Hepatocyte (in vitro differentiated cells): ENCODE measurements at regions not wholly inside any gene's neighbourhood (a gene's known extent, or its start where the extent isn't known, plus 50 kb on each side); places are given as distances from the start of the nearest gene placed in this dataset.

Source experiments
- DNase-seq: peaks from one replicate; pipeline ENCODE4 v3.0.0-alpha.2; 2016; ENCODE audit warnings: low spot score
- H2AFZ ChIP-seq: fragments of 200-600 bp; sonication (generic); 2 replicates; pipeline ENCODE4 v1.6.0; 2016; ENCODE audit warnings: antibody characterized with exemption, mild to moderate bottlenecking
- H3K27ac ChIP-seq: fragments of 200-600 bp; sonication (generic); 2 replicates; pipeline ENCODE4 v1.5.1; 2016; ENCODE audit warnings: mild to moderate bottlenecking
- H3K27me3 ChIP-seq: fragments of 200-600 bp; sonication (generic); 2 replicates; pipeline ENCODE4 v1.6.1; 2016
- H3K36me3 ChIP-seq: fragments of 200-600 bp; sonication (generic); replicated peaks from 2 replicates; pipeline ENCODE4 v1.5.1; 2016; ENCODE audit warnings: low read depth; ENCODE audit not compliant: insufficient read depth
- H3K4me1 ChIP-seq: fragments of 200-600 bp; sonication (generic); 2 replicates; pipeline ENCODE4 v1.5.1; 2016; ENCODE audit warnings: mild to moderate bottlenecking, moderate library complexity; ENCODE audit not compliant: insufficient read depth
- H3K4me2 ChIP-seq: fragments of 200-600 bp; sonication (generic); 2 replicates; pipeline ENCODE4 v1.6.0; 2016
- H3K4me3 ChIP-seq: fragments of 200-600 bp; sonication (generic); 2 replicates; pipeline ENCODE4 v1.5.1; 2016; ENCODE audit warnings: mild to moderate bottlenecking
- H3K79me2 ChIP-seq: fragments of 200-600 bp; sonication (generic); 2 replicates; pipeline ENCODE4 v1.6.0; 2017; ENCODE audit warnings: mild to moderate bottlenecking
- H3K9me2 ChIP-seq: fragments of 200-600 bp; sonication (generic); replicated peaks from 2 replicates; pipeline ENCODE4 v1.6.0; 2017; ENCODE audit warnings: mild to moderate bottlenecking; ENCODE audit not compliant: insufficient read depth
- H3K9me3 ChIP-seq: fragments of 200-600 bp; sonication (generic); 2 replicates; pipeline ENCODE4 v1.5.1; 2016; ENCODE audit warnings: low read depth, mild to moderate bottlenecking
- H4K20me1 ChIP-seq: fragments of 200-600 bp; sonication (generic); 2 replicates; pipeline ENCODE4 v1.6.0; 2016; ENCODE audit warnings: mild to moderate bottlenecking; ENCODE audit not compliant: insufficient read depth, poor library complexity, severe bottlenecking
- EZH2 ChIP-seq: fragments of 200-600 bp; sonication (generic); IDR thresholded peaks from 2 replicates; pipeline ENCODE4 v1.6.1; 2016; ENCODE audit warnings: antibody characterized with exemption, mild to moderate bottlenecking, borderline replicate concordance
- EZH2phosphoT487 ChIP-seq: fragments of 200-600 bp; sonication (generic); IDR thresholded peaks from one replicate; pipeline ENCODE4 v1.6.1; 2018; ENCODE audit warnings: antibody characterized with exemption, mild to moderate bottlenecking, low read depth, moderate library complexity; ENCODE audit not compliant: unreplicated experiment, severe bottlenecking
- WGBS: methylation state at CpG from one replicate; pipeline ENCODE4 v1.1.6; 2016; ENCODE audit warnings: low lambda C conversion rate; ENCODE audit errors: missing lambda C conversion rate; 5-methylcytosine and 5-hydroxymethylcytosine counted together
- TF ChIP-seq, protein P1 (sequence below): fragments of 200-600 bp; sonication (generic); IDR thresholded peaks from 2 replicates; pipeline ENCODE4 v1.5.1; 2016; ENCODE audit warnings: antibody characterized with exemption, mild to moderate bottlenecking; ENCODE audit not compliant: poor library complexity

DNA sequence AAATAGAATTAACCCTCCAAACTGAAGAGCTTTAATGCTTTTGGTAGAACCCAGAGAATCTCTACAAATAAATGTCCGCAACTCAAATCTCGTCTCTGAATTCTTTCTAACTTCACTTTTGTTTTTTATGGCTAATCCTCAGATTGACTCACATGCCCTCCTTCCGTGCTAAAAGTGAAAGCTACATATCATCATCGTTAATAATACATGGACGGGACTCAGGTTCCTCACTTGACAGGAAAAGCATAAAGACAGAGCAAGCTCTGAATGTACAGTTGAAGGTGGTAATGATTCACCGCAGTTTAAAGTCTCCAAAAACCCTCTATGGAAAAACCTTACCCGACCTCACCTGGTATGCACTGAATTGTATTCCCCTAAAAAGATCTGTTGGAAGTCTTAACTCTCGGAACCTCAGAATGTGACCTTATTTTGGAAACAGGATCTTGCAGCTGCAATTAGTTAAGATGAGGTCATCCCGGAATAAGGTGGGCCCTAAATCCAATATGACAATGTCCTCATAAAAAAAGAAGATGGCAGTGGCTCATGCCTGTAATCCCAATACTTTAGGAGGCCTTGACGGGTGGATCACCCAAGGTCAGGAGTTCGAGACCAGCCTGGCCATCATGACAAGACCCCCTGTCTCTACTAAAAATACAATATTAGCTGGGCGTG lies 147.4 kb upstream of the FOXN3 start:
- H3K4me1 ChIP-seq = no peaks in the 10 kb centered on the region
- H2AFZ ChIP-seq = no peak overlapping the region
- H3K9me2 ChIP-seq = no peaks in the 10 kb centered on the region
- 87% methylated on average over 12 of the region's 12 CpGs for WGBS
- no peaks in the 10 kb centered on the region for H3K9me3 ChIP-seq
- H3K27me3 ChIP-seq = no peaks in the 10 kb centered on the region
- no peaks in the 10 kb centered on the region for H3K36me3 ChIP-seq
- no peak overlapping the region for H3K4me3 ChIP-seq
- H3K79me2 ChIP-seq = no peaks in the 10 kb centered on the region
- no peaks in the 10 kb centered on the region for H4K20me1 ChIP-seq
- DNase-seq = no peak
- TF ChIP-seq EZH2 (no peak), EZH2phosphoT487 (no peak)
- TF ChIP-seq, protein P1, sequence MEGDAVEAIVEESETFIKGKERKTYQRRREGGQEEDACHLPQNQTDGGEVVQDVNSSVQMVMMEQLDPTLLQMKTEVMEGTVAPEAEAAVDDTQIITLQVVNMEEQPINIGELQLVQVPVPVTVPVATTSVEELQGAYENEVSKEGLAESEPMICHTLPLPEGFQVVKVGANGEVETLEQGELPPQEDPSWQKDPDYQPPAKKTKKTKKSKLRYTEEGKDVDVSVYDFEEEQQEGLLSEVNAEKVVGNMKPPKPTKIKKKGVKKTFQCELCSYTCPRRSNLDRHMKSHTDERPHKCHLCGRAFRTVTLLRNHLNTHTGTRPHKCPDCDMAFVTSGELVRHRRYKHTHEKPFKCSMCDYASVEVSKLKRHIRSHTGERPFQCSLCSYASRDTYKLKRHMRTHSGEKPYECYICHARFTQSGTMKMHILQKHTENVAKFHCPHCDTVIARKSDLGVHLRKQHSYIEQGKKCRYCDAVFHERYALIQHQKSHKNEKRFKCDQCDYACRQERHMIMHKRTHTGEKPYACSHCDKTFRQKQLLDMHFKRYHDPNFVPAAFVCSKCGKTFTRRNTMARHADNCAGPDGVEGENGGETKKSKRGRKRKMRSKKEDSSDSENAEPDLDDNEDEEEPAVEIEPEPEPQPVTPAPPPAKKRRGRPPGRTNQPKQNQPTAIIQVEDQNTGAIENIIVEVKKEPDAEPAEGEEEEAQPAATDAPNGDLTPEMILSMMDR = no peak
- no peak overlapping the region for H3K27ac ChIP-seq
- no peak overlapping the region for H3K4me2 ChIP-seq

DNA sequence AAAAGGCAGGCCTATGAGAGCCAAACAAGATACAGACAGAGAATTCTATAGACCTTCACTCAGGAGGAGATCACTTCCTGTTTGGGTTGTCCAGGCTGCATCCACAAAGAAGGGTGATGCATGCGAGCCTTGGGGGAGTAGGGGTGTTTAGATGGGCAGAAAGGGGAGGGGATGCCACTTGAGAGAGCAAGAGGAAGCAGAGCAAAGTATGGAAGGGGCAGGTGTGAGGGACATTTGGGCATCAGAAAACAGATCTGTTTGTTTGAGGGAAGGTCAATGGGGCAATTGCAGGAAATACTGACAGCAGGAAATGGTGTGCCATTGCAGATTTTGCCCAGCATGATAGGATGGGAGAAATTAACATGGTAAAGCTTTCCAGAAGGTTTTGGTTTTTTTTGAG lies 146.4 kb upstream of the FOXN3 start:
- Histone ChIP-seq H3K79me2 (no peaks in the 10 kb centered on the region), H3K9me3 (no peaks in the 10 kb centered on the region), H3K27me3 (no peaks in the 10 kb centered on the region), H3K27ac (no peak overlapping the region), H3K4me1 (no peaks in the 10 kb centered on the region), H3K4me2 (no peak overlapping the region), H2AFZ (no peak overlapping the region), H3K9me2 (no peaks in the 10 kb centered on the region), H4K20me1 (no peaks in the 10 kb centered on the region), H3K4me3 (no peak overlapping the region), H3K36me3 (no peaks in the 10 kb centered on the region)
- 89% methylated on average over 1 of the region's 1 CpG for WGBS
- TF ChIP-seq, protein P1 = no peak
- TF ChIP-seq EZH2 = no peak
- DNase-seq = no peak

DNA sequence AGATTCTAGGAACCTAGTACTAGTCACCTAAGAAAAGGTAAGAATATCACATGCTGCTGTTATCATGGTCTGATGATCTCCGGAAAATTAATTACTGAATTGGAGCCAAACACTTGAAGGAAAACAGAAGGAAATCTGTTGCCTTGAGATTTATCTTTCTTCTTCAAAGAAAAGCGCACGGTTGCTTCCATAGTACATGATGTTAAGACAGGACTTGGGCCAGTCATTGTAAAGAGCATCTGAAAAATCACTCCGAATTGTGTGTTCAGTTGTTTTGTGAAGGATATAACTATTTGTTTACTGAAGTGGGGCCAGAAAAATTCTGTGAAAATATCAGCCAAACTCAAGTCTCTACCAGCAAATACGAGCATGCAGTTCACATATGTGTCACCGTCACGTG lies 134.9 kb upstream of the FOXN3 start:
- no peaks in the 10 kb centered on the region for H3K9me3 ChIP-seq
- 91% methylated on average over 7 of the region's 7 CpGs for WGBS
- no peaks in the 10 kb centered on the region for H4K20me1 ChIP-seq

More for the DNA sequence above, 134.9 kb upstream of the FOXN3 start:
- DNase-seq = no peak
- Histone ChIP-seq H3K9me2 (no peaks in the 10 kb centered on the region), H3K79me2 (peaks cover 3% of the 10 kb centered on the region), H3K27me3 (no peaks in the 10 kb centered on the region), H2AFZ (no peak overlapping the region), H3K4me3 (no peak overlapping the region), H3K27ac (no peak overlapping the region), H3K4me1 (no peaks in the 10 kb centered on the region), H3K36me3 (no peaks in the 10 kb centered on the region), H3K4me2 (no peak overlapping the region)
- no peak for TF ChIP-seq EZH2phosphoT487
- no peak for TF ChIP-seq EZH2
- TF ChIP-seq, protein P1 = no peak
